ENCODE measurements at regions not wholly inside any gene's neighbourhood (a gene's known extent, or its start where the extent isn't known, plus 50 kb on each side); places are given as distances from the start of the nearest gene placed in this dataset.

GRCh38 chr16:87170310-87170709 is 146.9 kb downstream of the C16orf95 start:
- DNase-seq, result no peak

GRCh38 chr16:87171723-87172122 is 145.5 kb downstream of the C16orf95 start:
- no peak for DNase-seq

GRCh38 chr16:87172632-87173031 is 144.6 kb downstream of the C16orf95 start:
- DNase-seq, result no peak

GRCh38 chr16:87173294-87173893 is 143.8 kb downstream of the C16orf95 start:
- DNase-seq, result no peak

- DNase-seq, result no peak
Observed at GRCh38 chr16:87174061-87174460, 143.1 kb downstream of the C16orf95 start.

- no peak for DNase-seq
Observed at GRCh38 chr16:87176735-87177134, 140.5 kb downstream of the C16orf95 start.

GRCh38 chr16:87177673-87178072 is 139.5 kb downstream of the C16orf95 start:
- DNase-seq, result no peak

- DNase-seq, result no peak
Observed at GRCh38 chr16:87178177-87178863, 138.9 kb downstream of the C16orf95 start.

- no peak for DNase-seq
Observed at GRCh38 chr16:87178977-87179376, 138.2 kb downstream of the C16orf95 start.

- DNase-seq, result no peak
Observed at GRCh38 chr16:87180069-87180468, 137.1 kb downstream of the C16orf95 start.

- DNase-seq, result no peak
Observed at GRCh38 chr16:87182759-87183158, 134.4 kb downstream of the C16orf95 start.

- DNase-seq, result no peak
Observed at GRCh38 chr16:87183647-87184046, 133.5 kb downstream of the C16orf95 start.

- DNase-seq, result no peak
Observed at GRCh38 chr16:87185308-87185707, 131.9 kb downstream of the C16orf95 start.

GRCh38 chr16:87185983-87186382 is 131.2 kb downstream of the C16orf95 start:
- DNase-seq, result no peak

GRCh38 chr16:87186446-87186845 is 130.7 kb downstream of the C16orf95 start:
- no peak for DNase-seq

GRCh38 chr16:87186876-87187533 is 130.2 kb downstream of the C16orf95 start:
- no peak for DNase-seq

- no peak for DNase-seq
Observed at GRCh38 chr16:87188104-87188503, 129.1 kb downstream of the C16orf95 start.

GRCh38 chr16:87189426-87189825 is 127.8 kb downstream of the C16orf95 start:
- DNase-seq, result no peak

GRCh38 chr16:87190288-87191230 is 126.6 kb downstream of the C16orf95 start:
- no peak for DNase-seq

- DNase-seq, result no peak
Observed at GRCh38 chr16:87192452-87193073, 124.6 kb downstream of the C16orf95 start.

GRCh38 chr16:87194172-87194571 is 123.0 kb downstream of the C16orf95 start:
- no peak for DNase-seq

- DNase-seq, result no peak
Observed at GRCh38 chr16:87195161-87195560, 122.0 kb downstream of the C16orf95 start.

GRCh38 chr16:87196231-87196630 is 121.0 kb downstream of the C16orf95 start:
- no peak for DNase-seq

All from NCI-H2081 (cell line).